B cell (primary cell): ENCODE measurements at regions not wholly inside any gene's neighbourhood (a gene's known extent, or its start where the extent isn't known, plus 50 kb on each side); places are given as distances from the start of the nearest gene placed in this dataset.

ENCODE experiments used
- ATAC-seq: fragments of 200-7000 bp; cut with Tn5 transposase; one replicate; pipeline ENCODE4 v1.10.0; 2021; ENCODE audit warnings: low read depth, mild to moderate bottlenecking, moderate number of reproducible peaks, moderate library complexity
- CTCF ChIA-PET: fragments of 350-600 bp; sonication (Branson Sonifier 250); formaldehyde crosslinking; loops from one replicate; lab custom pipeline; 2021; ENCODE audit warnings: antibody characterized with exemption, inconsistent platforms; lab: Charles Lee
- POLR2A ChIA-PET: fragments of 350-600 bp; sonication (Branson Sonifier 250); formaldehyde crosslinking; loops from one replicate; lab custom pipeline; 2021; ENCODE audit warnings: antibody characterized with exemption; lab: Charles Lee
- DNase-seq: peaks from one replicate; pipeline ENCODE4 v3.0.0; 2013
- H2AFZ ChIP-seq: 2 replicates; pipeline ENCODE4 v1.6.1; 2012; ENCODE audit warnings: mild to moderate bottlenecking, low read depth, low read length; ENCODE audit not compliant: insufficient read depth, poor library complexity, severe bottlenecking
- H3K27ac ChIP-seq, 2 donors: 1 replicate in 1 of 2; 2 replicates in 1 of 2; pipeline ENCODE4 v1.5.1; 2012 to 2013; ENCODE audit warnings: low read length in 2 of 2, mild to moderate bottlenecking in 2 of 2, moderate library complexity in 1 of 2
- H3K27me3 ChIP-seq, 4 experiments: fragments of 200-600 bp in 1 of 4; sonication (generic) in 1 of 4; replicated peaks in 1 of 4; 1 replicate in 2 of 4; 2 replicates in 2 of 4; pipeline versions ENCODE4 v1.6.1 to v1.7.0; 2013 to 2016; ENCODE audit warnings: low read length in 3 of 4, mild to moderate bottlenecking in 2 of 4, mixed read lengths in 1 of 4, moderate library complexity in 1 of 4; ENCODE audit not compliant: insufficient read depth in 4 of 4, control insufficient read depth in 3 of 4; ENCODE audit errors: control extremely low read depth in 1 of 4
- H3K36me3 ChIP-seq, 2 experiments: replicated peaks in 1 of 2; 1 replicate in 1 of 2; 2 replicates in 1 of 2; pipeline versions ENCODE4 v1.6.1 to v1.7.1; 2013; ENCODE audit warnings: low read length in 1 of 2; ENCODE audit not compliant: insufficient read depth in 2 of 2, control insufficient read depth in 1 of 2; ENCODE audit errors: control extremely low read depth in 1 of 2, extremely low read depth in 1 of 2
- H3K4me1 ChIP-seq, 2 donors: fragments of 200-600 bp in 1 of 2; sonication (generic) in 1 of 2; 1 replicate in 1 of 2; 2 replicates in 1 of 2; pipeline versions ENCODE4 v1.5.1 to v1.6.1; 2013 to 2017; ENCODE audit warnings: low read length in 2 of 2; ENCODE audit not compliant: control insufficient read depth in 2 of 2, insufficient read depth in 2 of 2
- H3K4me2 ChIP-seq: replicated peaks from 2 replicates; pipeline ENCODE3; 2012; ENCODE audit warnings: mild to moderate bottlenecking, low read depth, low read length; ENCODE audit not compliant: poor library complexity, severe bottlenecking
- H3K4me3 ChIP-seq, 5 experiments: fragments of 200-600 bp in 1 of 5; sonication (generic) in 1 of 5; 1 replicate in 3 of 5; 2 replicates in 2 of 5; pipeline versions ENCODE4 v1.5.1 to v1.7.0; 2011 to 2016; ENCODE audit warnings: low read length in 4 of 5, mild to moderate bottlenecking in 4 of 5, low read depth in 2 of 5, control low read depth in 1 of 5, moderate library complexity in 1 of 5; ENCODE audit not compliant: insufficient read depth in 1 of 5; ENCODE audit errors: control extremely low read depth in 1 of 5, extremely low read depth in 1 of 5
- H3K79me2 ChIP-seq: fragments of 200-600 bp; sonication (generic); one replicate; pipeline ENCODE4 v1.6.0; 2016; ENCODE audit warnings: low read length; ENCODE audit not compliant: control insufficient read depth, insufficient read depth
- H3K9ac ChIP-seq: fragments of 200-600 bp; sonication (generic); 2 replicates; pipeline ENCODE4 v1.6.1; 2017; ENCODE audit warnings: mild to moderate bottlenecking, low read length, moderate library complexity
- H3K9me3 ChIP-seq, 3 donors: one replicate each; pipeline versions ENCODE4 v1.6.1 to v1.7.1; 2013; ENCODE audit warnings: low read length in 2 of 3; ENCODE audit not compliant: control insufficient read depth in 2 of 3, insufficient read depth in 1 of 3; ENCODE audit errors: control extremely low read depth in 1 of 3
- H4K20me1 ChIP-seq: 2 replicates; pipeline ENCODE4 v1.6.0; 2012; ENCODE audit warnings: mild to moderate bottlenecking, low read length; ENCODE audit not compliant: insufficient read depth, control insufficient read depth, poor library complexity, severe bottlenecking
- H3K27ac Mint-ChIP-seq: one replicate; pipeline ENCODE4 v1.8.0; 2021; ENCODE audit warnings: mixed read lengths
- H3K27me3 Mint-ChIP-seq: one replicate; pipeline ENCODE4 v1.8.0; 2021; ENCODE audit warnings: mixed read lengths
- H3K4me1 Mint-ChIP-seq: one replicate; pipeline ENCODE4 v1.8.0; 2021; ENCODE audit warnings: mixed read lengths
- H3K4me3 Mint-ChIP-seq: one replicate; pipeline ENCODE4 v1.8.0; 2021; ENCODE audit warnings: mixed read lengths
- H3K9me3 Mint-ChIP-seq: one replicate; pipeline ENCODE4 v1.8.0; 2022; ENCODE audit warnings: mixed read lengths; ENCODE audit not compliant: insufficient read depth
- CTCF ChIP-seq: fragments of 200-600 bp; IDR thresholded peaks from one replicate; pipeline ENCODE4 v1.8.0; 2022; ENCODE audit warnings: antibody characterized with exemption, mild to moderate bottlenecking
- EZH2 ChIP-seq: IDR thresholded peaks from 2 replicates; pipeline ENCODE4 v1.6.1; 2012; ENCODE audit warnings: borderline replicate concordance, low read depth, mild to moderate bottlenecking, moderate library complexity, low read length; ENCODE audit not compliant: insufficient read depth, poor library complexity, severe bottlenecking
- WGBS: methylation state at CpG from one replicate; pipeline ENCODE4 v1.1.5; 2013; ENCODE audit warnings: missing lambda C conversion rate; ENCODE audit not compliant: insufficient coverage; 5-methylcytosine and 5-hydroxymethylcytosine counted together
- intact Hi-C: fragments of 100-400 bp; cut with micrococcal nuclease; formaldehyde crosslinking; loops from one replicate; pipeline ENCODE4 v1.10.0; 2022

GRCh38 chr9:103277240-103277639 lies 282.1 kb downstream of the CYLC2 start:
- no peak for TF ChIP-seq CTCF
- TF ChIP-seq EZH2: no peak
- H3K4me1 Mint-ChIP-seq: no peaks in the 10 kb centered on the region
- H3K27me3 Mint-ChIP-seq: no peaks in the 10 kb centered on the region
- H3K27ac Mint-ChIP-seq: no peak overlapping the region
- H3K4me3 ChIP-seq: no peak overlapping the region
- POLR2A ChIA-PET: no interaction called here
- H3K79me2 ChIP-seq: no peaks in the 10 kb centered on the region
- H3K9me3 ChIP-seq: no peaks in the 10 kb centered on the region
- no peaks in the 10 kb centered on the region for H3K27me3 ChIP-seq
- no peaks in the 10 kb centered on the region for H3K36me3 ChIP-seq
- no CpG with 5 or more reads among the region's 4 CpGs for WGBS
- H3K4me2 ChIP-seq: no peak overlapping the region
- H2AFZ ChIP-seq: no peak overlapping the region
- no peaks in the 10 kb centered on the region for H3K4me1 ChIP-seq
- H3K9me3 Mint-ChIP-seq: peaks cover 3% of the 10 kb centered on the region
- H3K4me3 Mint-ChIP-seq: no peak overlapping the region
- H3K27ac ChIP-seq: no peak overlapping the region
- ATAC-seq (no peak), DNase-seq (no peak)
- CTCF ChIA-PET: no interaction called here
- intact Hi-C loops: no loop called here
- H4K20me1 ChIP-seq: no peaks in the 10 kb centered on the region
- no peak overlapping the region for H3K9ac ChIP-seq

- ChIA-PET CTCF (no interaction called here), POLR2A (no interaction called here)
- ATAC-seq: no peak
- no peak overlapping the region for H3K27ac Mint-ChIP-seq
- no peak overlapping the region for H3K27ac ChIP-seq
- H3K9me3 ChIP-seq: no peaks in the 10 kb centered on the region
- H3K4me3 ChIP-seq: no peak overlapping the region
- H3K9me3 Mint-ChIP-seq: no peaks in the 10 kb centered on the region
- DNase-seq: no peak
- no peaks in the 10 kb centered on the region for H3K79me2 ChIP-seq
- H3K4me3 Mint-ChIP-seq: no peak overlapping the region
- H3K4me1 Mint-ChIP-seq: no peaks in the 10 kb centered on the region
- H4K20me1 ChIP-seq: no peaks in the 10 kb centered on the region
- no peak overlapping the region for H3K9ac ChIP-seq
- no peak overlapping the region for H3K4me2 ChIP-seq
- H3K4me1 ChIP-seq: no peaks in the 10 kb centered on the region
- 75% methylated on average over 1 of the region's 2 CpGs for WGBS
- intact Hi-C loops: no loop called here
- no peaks in the 10 kb centered on the region for H3K36me3 ChIP-seq
- TF ChIP-seq CTCF (no peak), EZH2 (no peak)
- no peak overlapping the region for H2AFZ ChIP-seq
- H3K27me3 ChIP-seq: no peaks in the 10 kb centered on the region
- H3K27me3 Mint-ChIP-seq: no peaks in the 10 kb centered on the region
These were observed 286.0 kb downstream of the CYLC2 start for GRCh38 chr9:103281126-103281525.
